Neuronal stem cell (in vitro differentiated cells): ENCODE measurements at regions not wholly inside any gene's neighbourhood (a gene's known extent, or its start where the extent isn't known, plus 50 kb on each side); places are given as distances from the start of the nearest gene placed in this dataset.

Source experiments
- DNase-seq: peaks from one replicate; pipeline ENCODE4 v3.0.0-alpha.2; 2013; ENCODE audit warnings: low spot score
- H2AFZ ChIP-seq: one replicate; pipeline ENCODE4 v1.6.1; 2013; ENCODE audit warnings: mild to moderate bottlenecking, low read length, inconsistent platforms
- H2AK5ac ChIP-seq: 2 replicates; pipeline ENCODE4 v1.6.1; 2013; ENCODE audit warnings: low read depth, mild to moderate bottlenecking, inconsistent platforms, low read length, moderate library complexity, mixed read lengths
- H2BK120ac ChIP-seq: 2 replicates; pipeline ENCODE4 v1.6.1; 2013; ENCODE audit warnings: low read depth, mild to moderate bottlenecking, inconsistent platforms, low read length, moderate library complexity, mixed read lengths
- H2BK12ac ChIP-seq: one replicate; pipeline ENCODE4 v1.6.1; 2013; ENCODE audit warnings: low read length, inconsistent platforms
- H2BK15ac ChIP-seq: 2 replicates; pipeline ENCODE4 v1.6.1; 2013; ENCODE audit warnings: mild to moderate bottlenecking, low read length, inconsistent platforms, mixed read lengths
- H2BK5ac ChIP-seq: one replicate; pipeline ENCODE4 v1.6.1; 2013; ENCODE audit warnings: inconsistent platforms, mild to moderate bottlenecking, low read length, moderate library complexity
- H3K14ac ChIP-seq: one replicate; pipeline ENCODE4 v1.6.1; 2013; ENCODE audit warnings: low read length, inconsistent platforms
- H3K18ac ChIP-seq: 2 replicates; pipeline ENCODE4 v1.6.1; 2013; ENCODE audit warnings: low read length, inconsistent platforms
- H3K23ac ChIP-seq: 2 replicates; pipeline ENCODE4 v1.6.1; 2013; ENCODE audit warnings: low read depth, mild to moderate bottlenecking, mixed read lengths, low read length, inconsistent platforms; ENCODE audit not compliant: poor library complexity
- H3K27ac ChIP-seq: replicated peaks from 3 replicates; pipeline ENCODE4 v1.5.1; 2013; ENCODE audit warnings: low read length, inconsistent platforms
- H3K27me3 ChIP-seq, 3 experiments: 2 replicates each; pipeline ENCODE4 v1.6.1; 2013; ENCODE audit warnings: low read length in 3 of 3, mild to moderate bottlenecking in 2 of 3, inconsistent platforms in 1 of 3, low read depth in 1 of 3, mixed read lengths in 1 of 3, moderate library complexity in 1 of 3; ENCODE audit not compliant: control insufficient read depth in 3 of 3, insufficient read depth in 3 of 3
- H3K36me3 ChIP-seq, 2 donors: replicated peaks in 1 of 2; 2 replicates each; pipeline ENCODE4 v1.6.1; 2013; ENCODE audit warnings: low read length in 2 of 2; ENCODE audit not compliant: control insufficient read depth in 2 of 2, insufficient read depth in 2 of 2
- H3K4ac ChIP-seq: 2 replicates; pipeline ENCODE4 v1.6.1; 2013; ENCODE audit warnings: inconsistent platforms, mild to moderate bottlenecking, low read length, moderate library complexity
- H3K4me1 ChIP-seq, 2 donors: 1 replicate in 1 of 2; 2 replicates in 1 of 2; pipeline ENCODE4 v1.6.1; 2013; ENCODE audit warnings: low read length in 2 of 2, low read depth in 1 of 2; ENCODE audit not compliant: control insufficient read depth in 2 of 2, insufficient read depth in 1 of 2
- H3K4me2 ChIP-seq: one replicate; pipeline ENCODE4 v1.6.1; 2013; ENCODE audit warnings: mild to moderate bottlenecking, low read length, inconsistent platforms; ENCODE audit not compliant: insufficient read depth, poor library complexity, severe bottlenecking
- H3K4me3 ChIP-seq, 2 donors: 2 replicates each; pipeline ENCODE4 v1.5.1; 2013; ENCODE audit warnings: low read length in 2 of 2, mild to moderate bottlenecking in 2 of 2, inconsistent platforms in 1 of 2, moderate library complexity in 1 of 2
- H3K79me1 ChIP-seq: one replicate; pipeline ENCODE4 v1.6.1; 2013; ENCODE audit warnings: low read depth, mild to moderate bottlenecking, inconsistent platforms, low read length, moderate library complexity
- H3K9ac ChIP-seq: one replicate; pipeline ENCODE4 v1.6.1; 2013; ENCODE audit warnings: mild to moderate bottlenecking, low read depth, low read length, inconsistent platforms; ENCODE audit not compliant: poor library complexity
- H3K9me3 ChIP-seq, 2 donors: replicated peaks in 1 of 2; 2 replicates each; pipeline versions ENCODE3 to v1.6.1; 2013; ENCODE audit warnings: low read length in 2 of 2, mild to moderate bottlenecking in 2 of 2, inconsistent platforms in 1 of 2, low read depth in 1 of 2, mixed read lengths in 1 of 2, moderate library complexity in 1 of 2; ENCODE audit not compliant: control insufficient read depth in 2 of 2, insufficient read depth in 1 of 2
- H4K8ac ChIP-seq: one replicate; pipeline ENCODE4 v1.6.1; 2013; ENCODE audit warnings: low read depth, mild to moderate bottlenecking, inconsistent platforms, low read length, moderate library complexity
- H4K91ac ChIP-seq: one replicate; pipeline ENCODE4 v1.6.1; 2013; ENCODE audit warnings: low read length, low read depth, mild to moderate bottlenecking, inconsistent platforms; ENCODE audit not compliant: poor library complexity
- WGBS, 2 donors: extraction: QIAGEN DNeasy Blood & Tissue Kit; methylation state at CpG; one replicate each; pipeline ENCODE4 v1.1.7; 2013; ENCODE audit warnings: missing lambda C conversion rate in 2 of 2, mixed read lengths in 1 of 2; ENCODE audit not compliant: insufficient read length in 2 of 2, insufficient replicate concordance in 1 of 2; ENCODE audit errors: extremely low coverage in 2 of 2; 5-methylcytosine and 5-hydroxymethylcytosine counted together

- H3K36me3 ChIP-seq: no peaks in the 10 kb centered on the region
- DNase-seq: no peak
- H3K4me1 ChIP-seq: no peaks in the 10 kb centered on the region
- no peaks in the 10 kb centered on the region for H3K27me3 ChIP-seq
- H2AFZ ChIP-seq: no peak overlapping the region
- H3K4ac ChIP-seq: no peak overlapping the region
- H2BK12ac ChIP-seq: no peak overlapping the region
- no peak overlapping the region for H2BK5ac ChIP-seq
- no peak overlapping the region for H3K4me3 ChIP-seq
- H3K9me3 ChIP-seq: no peaks in the 10 kb centered on the region
- H3K14ac ChIP-seq: no peak overlapping the region
- no peak overlapping the region for H4K91ac ChIP-seq
- no peak overlapping the region for H3K23ac ChIP-seq
- no peak overlapping the region for H3K18ac ChIP-seq
- H2AK5ac ChIP-seq: no peak overlapping the region
- H2BK15ac ChIP-seq: no peak overlapping the region
- no peak overlapping the region for H3K4me2 ChIP-seq
- H4K8ac ChIP-seq: no peak overlapping the region
- H3K79me1 ChIP-seq: no peaks in the 10 kb centered on the region
- WGBS, 2 donors: no CpG with 5 or more reads among the region's 7 CpGs
- H3K9ac ChIP-seq: no peak overlapping the region
- H3K27ac ChIP-seq: no peak overlapping the region
- no peak overlapping the region for H2BK120ac ChIP-seq
Measured at GRCh38 chr6:137772541-137773250, 94.4 kb upstream of the TNFAIP3 start.

DNA sequence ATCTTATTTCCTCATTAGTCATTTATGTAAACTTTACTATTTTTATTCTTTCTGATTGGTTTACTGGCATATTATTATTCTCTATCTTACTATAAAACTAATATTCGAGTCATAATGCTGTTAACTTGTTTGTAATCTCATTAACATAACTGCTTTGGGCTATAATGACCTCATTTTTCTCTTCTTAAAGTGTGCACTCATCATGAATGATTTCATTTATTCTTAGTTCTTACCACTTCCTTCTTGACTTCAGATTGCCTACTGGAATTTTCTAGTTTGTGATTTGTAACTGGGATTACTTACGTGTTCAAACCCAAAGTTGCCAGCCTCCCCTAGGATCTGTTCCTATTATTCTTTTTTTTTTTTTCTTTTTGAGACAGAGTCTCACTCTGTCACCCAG, 91.8 kb upstream of the TNFAIP3 start:
- no peak overlapping the region for H4K91ac ChIP-seq
- H2BK5ac ChIP-seq: no peak overlapping the region
- no peak overlapping the region for H4K8ac ChIP-seq
- no peak overlapping the region for H2AK5ac ChIP-seq
- no peak overlapping the region for H3K14ac ChIP-seq
- no peaks in the 10 kb centered on the region for H3K9me3 ChIP-seq
- no peak overlapping the region for H3K9ac ChIP-seq
- no CpG with 5 or more reads among the region's 2 CpGs for WGBS, 2 donors
- no peak overlapping the region for H3K4ac ChIP-seq
- H3K4me2 ChIP-seq: no peak overlapping the region
- no peaks in the 10 kb centered on the region for H3K36me3 ChIP-seq
- H2BK12ac ChIP-seq: no peak overlapping the region
- no peak overlapping the region for H3K23ac ChIP-seq
- no peak overlapping the region for H3K4me3 ChIP-seq
- H3K27ac ChIP-seq: no peak overlapping the region
- no peaks in the 10 kb centered on the region for H3K4me1 ChIP-seq
- H2AFZ ChIP-seq: no peak overlapping the region
- no peak overlapping the region for H3K18ac ChIP-seq
- no peak overlapping the region for H2BK120ac ChIP-seq
- no peak overlapping the region for H2BK15ac ChIP-seq
- no peaks in the 10 kb centered on the region for H3K79me1 ChIP-seq
- no peaks in the 10 kb centered on the region for H3K27me3 ChIP-seq
- DNase-seq: no peak

- H3K23ac ChIP-seq: no peak overlapping the region
- H3K27me3 ChIP-seq: no peaks in the 10 kb centered on the region
- H4K8ac ChIP-seq: no peak overlapping the region
- no peak overlapping the region for H3K14ac ChIP-seq
- H2BK5ac ChIP-seq: no peak overlapping the region
- no peak overlapping the region for H2BK15ac ChIP-seq
- no peak overlapping the region for H4K91ac ChIP-seq
- no peak overlapping the region for H3K4me2 ChIP-seq
- H3K4me1 ChIP-seq: no peaks in the 10 kb centered on the region
- H3K79me1 ChIP-seq: no peaks in the 10 kb centered on the region
- no peak overlapping the region for H3K4ac ChIP-seq
- no peak overlapping the region for H2BK120ac ChIP-seq
- no peak overlapping the region for H2BK12ac ChIP-seq
- no peak overlapping the region for H3K9ac ChIP-seq
- H3K36me3 ChIP-seq: no peaks in the 10 kb centered on the region
- H3K9me3 ChIP-seq: no peaks in the 10 kb centered on the region
- no peak for DNase-seq
- WGBS, 2 donors: no CpG with 5 or more reads among the region's 5 CpGs
- H3K27ac ChIP-seq: no peak overlapping the region
- no peak overlapping the region for H2AFZ ChIP-seq
- H3K18ac ChIP-seq: no peak overlapping the region
- no peak overlapping the region for H2AK5ac ChIP-seq
- H3K4me3 ChIP-seq: no peak overlapping the region
Measured at GRCh38 chr6:137775720-137776119, 91.3 kb upstream of the TNFAIP3 start.

- Histone ChIP-seq H3K9ac (no peak overlapping the region), H2AFZ (no peak overlapping the region), H2BK12ac (no peak overlapping the region), H2AK5ac (no peak overlapping the region), H3K36me3 (no peaks in the 10 kb centered on the region), H3K23ac (no peak overlapping the region), H3K27me3 (no peaks in the 10 kb centered on the region), H4K8ac (no peak overlapping the region), H2BK5ac (no peak overlapping the region), H4K91ac (no peak overlapping the region), H3K14ac (no peak overlapping the region), H2BK120ac (no peak overlapping the region), H3K18ac (no peak overlapping the region), H3K4me1 (no peaks in the 10 kb centered on the region), H3K79me1 (no peaks in the 10 kb centered on the region), H2BK15ac (no peak overlapping the region), H3K9me3 (no peaks in the 10 kb centered on the region), H3K4ac (no peak overlapping the region), H3K4me2 (no peak overlapping the region), H3K27ac (no peak overlapping the region), H3K4me3 (no peak overlapping the region)
- no CpG with 5 or more reads among the region's 9 CpGs for WGBS, 2 donors
- no peak for DNase-seq
Measured at GRCh38 chr6:137776256-137776655, 90.8 kb upstream of the TNFAIP3 start.
